GM12878 (cell line): ENCODE measurements at regions not wholly inside any gene's neighbourhood (a gene's known extent, or its start where the extent isn't known, plus 50 kb on each side); places are given as distances from the start of the nearest gene placed in this dataset.

Experiments
- BHLHE40 ChIP-seq, 2 experiments: fragments of 450-650 bp in 1 of 2; IDR thresholded peaks; 2 replicates each; pipeline ENCODE4 v1.6.1; 2011 to 2017; ENCODE audit warnings: low read depth in 2 of 2, borderline replicate concordance in 1 of 2, improper control_type of control experiment in 1 of 2, low read length in 1 of 2, mild to moderate bottlenecking in 1 of 2
- EP300 ChIP-seq, 2 experiments: fragments of 150-350 bp in 1 of 2; IDR thresholded peaks; 2 replicates each; pipeline ENCODE4 v1.6.1; 2011 to 2012; ENCODE audit warnings: low read depth in 2 of 2, low read length in 2 of 2, borderline replicate concordance in 1 of 2, improper control_type of control experiment in 1 of 2, inconsistent platforms in 1 of 2; ENCODE audit not compliant: control insufficient read depth in 1 of 2
- FOS ChIP-seq: IDR thresholded peaks from 3 replicates; pipeline ENCODE4 v1.6.1; 2011; ENCODE audit warnings: borderline replicate concordance; ENCODE audit not compliant: insufficient read length; ENCODE audit errors: extremely low read depth
- RAD21 ChIP-seq: IDR thresholded peaks from 2 replicates; pipeline ENCODE4 v1.6.1; 2011; ENCODE audit warnings: mild to moderate bottlenecking, low read depth, low read length, moderate library complexity; ENCODE audit not compliant: insufficient read depth
- SMC3 ChIP-seq: IDR thresholded peaks from 2 replicates; pipeline ENCODE4 v1.6.1; 2011; ENCODE audit warnings: low read length, improper control_type of control experiment, borderline replicate concordance
- SRF ChIP-seq, 2 experiments: IDR thresholded peaks; 2 replicates each; pipeline ENCODE4 v1.6.1; 2011; ENCODE audit warnings: low read depth in 2 of 2, low read length in 2 of 2, mild to moderate bottlenecking in 1 of 2, moderate library complexity in 1 of 2
- ZNF274 ChIP-seq: IDR thresholded peaks from one replicate; pipeline ENCODE4 v1.8.0; 2011; ENCODE audit not compliant: insufficient read length, insufficient read depth
- TF ChIP-seq, protein P1 (sequence below), 3 experiments: IDR thresholded peaks in 2 of 3; conservative IDR thresholded peaks in 1 of 3; 2 replicates each; pipeline ENCODE4 v1.5.1; 2011; ENCODE audit warnings: low read depth in 3 of 3, low read length in 3 of 3, mild to moderate bottlenecking in 3 of 3, control low read depth in 2 of 3, moderate library complexity in 2 of 3, inconsistent platforms in 1 of 3, mixed read lengths in 1 of 3; ENCODE audit not compliant: control insufficient read depth in 2 of 3, insufficient read depth in 1 of 3; ENCODE audit errors: extremely low read depth in 1 of 3
- TF ChIP-seq, protein P2 (sequence below): IDR thresholded peaks from 2 replicates; pipeline ENCODE4 v1.6.1; 2012; ENCODE audit warnings: mild to moderate bottlenecking, low read depth, low read length
- TF ChIP-seq, protein P3 (sequence below): IDR thresholded peaks from 2 replicates; pipeline ENCODE4 v1.6.1; 2012; ENCODE audit warnings: low read depth, low read length, improper control_type of control experiment

DNA sequence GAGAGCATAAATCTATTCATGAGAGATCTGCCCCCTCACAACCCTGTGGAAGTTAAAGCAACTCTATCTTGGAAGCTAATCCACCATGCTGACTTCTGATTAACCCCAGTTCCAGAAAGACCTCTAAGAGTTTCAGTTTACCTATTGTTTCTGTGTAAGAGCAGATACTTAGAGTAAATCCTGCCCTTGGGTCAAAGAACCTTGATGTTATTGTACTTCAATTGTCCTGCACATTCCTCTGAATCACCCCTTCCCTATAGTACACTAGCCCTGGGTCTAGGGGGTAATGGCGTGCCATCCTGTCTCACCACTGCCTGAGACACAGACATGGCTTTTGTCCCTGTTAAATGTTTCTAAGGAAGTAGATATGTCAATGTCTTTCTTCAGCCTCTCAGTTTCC is 138.6 kb downstream of the CAAP1 start:
- TF ChIP-seq RAD21 (no peak), SMC3 (no peak), ZNF274 (no peak), FOS (no peak), EP300 (IDR thresholded peaks at IDR 0.05; ENCODE audit: borderline replicate concordance in 1 of 2, control insufficient read depth in 1 of 2, low read depth in 2 of 2, low read length in 2 of 2) (no peak), BHLHE40 (IDR thresholded peaks at IDR 0.05; ENCODE audit: borderline replicate concordance in 1 of 2, low read depth in 2 of 2, low read length in 1 of 2) (no peak), SRF (IDR thresholded peaks at IDR 0.05; ENCODE audit: low read depth in 2 of 2, low read length in 2 of 2) (no peak)
- TF ChIP-seq, protein P1, sequence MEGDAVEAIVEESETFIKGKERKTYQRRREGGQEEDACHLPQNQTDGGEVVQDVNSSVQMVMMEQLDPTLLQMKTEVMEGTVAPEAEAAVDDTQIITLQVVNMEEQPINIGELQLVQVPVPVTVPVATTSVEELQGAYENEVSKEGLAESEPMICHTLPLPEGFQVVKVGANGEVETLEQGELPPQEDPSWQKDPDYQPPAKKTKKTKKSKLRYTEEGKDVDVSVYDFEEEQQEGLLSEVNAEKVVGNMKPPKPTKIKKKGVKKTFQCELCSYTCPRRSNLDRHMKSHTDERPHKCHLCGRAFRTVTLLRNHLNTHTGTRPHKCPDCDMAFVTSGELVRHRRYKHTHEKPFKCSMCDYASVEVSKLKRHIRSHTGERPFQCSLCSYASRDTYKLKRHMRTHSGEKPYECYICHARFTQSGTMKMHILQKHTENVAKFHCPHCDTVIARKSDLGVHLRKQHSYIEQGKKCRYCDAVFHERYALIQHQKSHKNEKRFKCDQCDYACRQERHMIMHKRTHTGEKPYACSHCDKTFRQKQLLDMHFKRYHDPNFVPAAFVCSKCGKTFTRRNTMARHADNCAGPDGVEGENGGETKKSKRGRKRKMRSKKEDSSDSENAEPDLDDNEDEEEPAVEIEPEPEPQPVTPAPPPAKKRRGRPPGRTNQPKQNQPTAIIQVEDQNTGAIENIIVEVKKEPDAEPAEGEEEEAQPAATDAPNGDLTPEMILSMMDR (IDR thresholded peaks at IDR 0.05 in 2 of 3, conservative IDR thresholded peaks at IDR 0.05 in 1 of 3; ENCODE audit: control insufficient read depth in 2 of 3, extremely low read depth in 1 of 3, insufficient read depth in 1 of 3, low read depth in 3 of 3, low read length in 3 of 3) = no peak
- TF ChIP-seq, protein P2, sequence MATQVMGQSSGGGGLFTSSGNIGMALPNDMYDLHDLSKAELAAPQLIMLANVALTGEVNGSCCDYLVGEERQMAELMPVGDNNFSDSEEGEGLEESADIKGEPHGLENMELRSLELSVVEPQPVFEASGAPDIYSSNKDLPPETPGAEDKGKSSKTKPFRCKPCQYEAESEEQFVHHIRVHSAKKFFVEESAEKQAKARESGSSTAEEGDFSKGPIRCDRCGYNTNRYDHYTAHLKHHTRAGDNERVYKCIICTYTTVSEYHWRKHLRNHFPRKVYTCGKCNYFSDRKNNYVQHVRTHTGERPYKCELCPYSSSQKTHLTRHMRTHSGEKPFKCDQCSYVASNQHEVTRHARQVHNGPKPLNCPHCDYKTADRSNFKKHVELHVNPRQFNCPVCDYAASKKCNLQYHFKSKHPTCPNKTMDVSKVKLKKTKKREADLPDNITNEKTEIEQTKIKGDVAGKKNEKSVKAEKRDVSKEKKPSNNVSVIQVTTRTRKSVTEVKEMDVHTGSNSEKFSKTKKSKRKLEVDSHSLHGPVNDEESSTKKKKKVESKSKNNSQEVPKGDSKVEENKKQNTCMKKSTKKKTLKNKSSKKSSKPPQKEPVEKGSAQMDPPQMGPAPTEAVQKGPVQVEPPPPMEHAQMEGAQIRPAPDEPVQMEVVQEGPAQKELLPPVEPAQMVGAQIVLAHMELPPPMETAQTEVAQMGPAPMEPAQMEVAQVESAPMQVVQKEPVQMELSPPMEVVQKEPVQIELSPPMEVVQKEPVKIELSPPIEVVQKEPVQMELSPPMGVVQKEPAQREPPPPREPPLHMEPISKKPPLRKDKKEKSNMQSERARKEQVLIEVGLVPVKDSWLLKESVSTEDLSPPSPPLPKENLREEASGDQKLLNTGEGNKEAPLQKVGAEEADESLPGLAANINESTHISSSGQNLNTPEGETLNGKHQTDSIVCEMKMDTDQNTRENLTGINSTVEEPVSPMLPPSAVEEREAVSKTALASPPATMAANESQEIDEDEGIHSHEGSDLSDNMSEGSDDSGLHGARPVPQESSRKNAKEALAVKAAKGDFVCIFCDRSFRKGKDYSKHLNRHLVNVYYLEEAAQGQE = no peak
- TF ChIP-seq, protein P3, sequence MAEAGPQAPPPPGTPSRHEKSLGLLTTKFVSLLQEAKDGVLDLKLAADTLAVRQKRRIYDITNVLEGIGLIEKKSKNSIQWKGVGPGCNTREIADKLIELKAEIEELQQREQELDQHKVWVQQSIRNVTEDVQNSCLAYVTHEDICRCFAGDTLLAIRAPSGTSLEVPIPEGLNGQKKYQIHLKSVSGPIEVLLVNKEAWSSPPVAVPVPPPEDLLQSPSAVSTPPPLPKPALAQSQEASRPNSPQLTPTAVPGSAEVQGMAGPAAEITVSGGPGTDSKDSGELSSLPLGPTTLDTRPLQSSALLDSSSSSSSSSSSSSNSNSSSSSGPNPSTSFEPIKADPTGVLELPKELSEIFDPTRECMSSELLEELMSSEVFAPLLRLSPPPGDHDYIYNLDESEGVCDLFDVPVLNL = no peak
